Skeletal muscle cell (primary cell): ENCODE measurements at regions not wholly inside any gene's neighbourhood (a gene's known extent, or its start where the extent isn't known, plus 50 kb on each side); places are given as distances from the start of the nearest gene placed in this dataset.
A peak's percentile ranks its signal among the peaks of the same experiment; 100 is the strongest.
"Not testable (repeated sequence)": the region's sequence is repeated elsewhere in the genome, so short reads cannot be mapped to it uniquely, and the experiment has no call there.

Source experiments
- DNase-seq: peaks from one replicate; pipeline ENCODE4 v3.0.0-alpha.2; 2010; ENCODE audit warnings: low read depth
- H3K4me3 ChIP-seq: 2 replicates; pipeline ENCODE4 v1.5.1; 2011; ENCODE audit warnings: low read depth, mild to moderate bottlenecking, control low read depth, low read length, moderate library complexity

- no peak for DNase-seq
- no peak overlapping the region for H3K4me3 ChIP-seq
Measured at GRCh38 chr4:28508636-28509035, 1648.0 kb downstream of the STIM2 start.

- not testable (repeated sequence) for H3K4me3 ChIP-seq, DNase-seq
Measured at GRCh38 chr4:28514766-28515165, 1654.1 kb downstream of the STIM2 start.

GRCh38 chr4:28518561-28519165 lies 1658.0 kb downstream of the STIM2 start:
- peak; percentile 17 for DNase-seq
- H3K4me3 ChIP-seq = no peak overlapping the region

GRCh38 chr4:28523681-28524190 lies 1663.1 kb downstream of the STIM2 start:
- DNase-seq = no peak
- no peak overlapping the region for H3K4me3 ChIP-seq

- DNase-seq = no peak
- H3K4me3 ChIP-seq = no peak overlapping the region
Measured at GRCh38 chr4:28536124-28536523, 1675.5 kb downstream of the STIM2 start.

- DNase-seq = no peak
- no peak overlapping the region for H3K4me3 ChIP-seq
Measured at GRCh38 chr4:28545986-28546385, 1685.3 kb downstream of the STIM2 start.

- DNase-seq = no peak
- no peak overlapping the region for H3K4me3 ChIP-seq
Measured at GRCh38 chr4:28548136-28548535, 1687.5 kb downstream of the STIM2 start.

- no peak for DNase-seq
- H3K4me3 ChIP-seq = no peak overlapping the region
Measured at GRCh38 chr4:28548594-28548993, 1688.0 kb downstream of the STIM2 start.

- peak; percentile 93 for DNase-seq
- H3K4me3 ChIP-seq = no peak overlapping the region
Measured at GRCh38 chr4:28555866-28556265, 1695.2 kb downstream of the STIM2 start.

GRCh38 chr4:28557755-28558154 lies 1697.1 kb downstream of the STIM2 start:
- peak; percentile 73 for DNase-seq
- H3K4me3 ChIP-seq = no peak overlapping the region

- DNase-seq = no peak
- no peak overlapping the region for H3K4me3 ChIP-seq
Measured at GRCh38 chr4:28558895-28559294, 1698.3 kb downstream of the STIM2 start.

GRCh38 chr4:28562913-28563312 lies 1702.3 kb downstream of the STIM2 start:
- no peak for DNase-seq
- H3K4me3 ChIP-seq = no peak overlapping the region

GRCh38 chr4:28565396-28565795 lies 1704.8 kb downstream of the STIM2 start:
- H3K4me3 ChIP-seq = no peak overlapping the region
- no peak for DNase-seq

- no peak overlapping the region for H3K4me3 ChIP-seq
- DNase-seq = no peak
Measured at GRCh38 chr4:28600958-28601357, 1740.3 kb downstream of the STIM2 start.

GRCh38 chr4:28621591-28621990 lies 1761.0 kb downstream of the STIM2 start:
- no peak overlapping the region for H3K4me3 ChIP-seq
- DNase-seq = no peak

- no peak for DNase-seq
- no peak overlapping the region for H3K4me3 ChIP-seq
Measured at GRCh38 chr4:28636971-28637370, 1776.3 kb downstream of the STIM2 start.

- no peak overlapping the region for H3K4me3 ChIP-seq
- no peak for DNase-seq
Measured at GRCh38 chr4:28639747-28640146, 1779.1 kb downstream of the STIM2 start.

- H3K4me3 ChIP-seq = no peak overlapping the region
- no peak for DNase-seq
Measured at GRCh38 chr4:28654618-28655017, 1794.0 kb downstream of the STIM2 start.

GRCh38 chr4:28665306-28665705 lies 1804.7 kb downstream of the STIM2 start:
- no peak overlapping the region for H3K4me3 ChIP-seq
- DNase-seq = no peak

- DNase-seq = no peak
- no peak overlapping the region for H3K4me3 ChIP-seq
Measured at GRCh38 chr4:28675582-28675981, 1814.9 kb downstream of the STIM2 start.

- no peak for DNase-seq
- no peak overlapping the region for H3K4me3 ChIP-seq
Measured at GRCh38 chr4:28677808-28678207, 1817.2 kb downstream of the STIM2 start.

- no peak for DNase-seq
- no peak overlapping the region for H3K4me3 ChIP-seq
Measured at GRCh38 chr4:28682847-28683246, 1822.2 kb downstream of the STIM2 start.
